ENCODE measurements at regions not wholly inside any gene's neighbourhood (a gene's known extent, or its start where the extent isn't known, plus 50 kb on each side); places are given as distances from the start of the nearest gene placed in this dataset.
A peak's percentile ranks its signal among the peaks of the same experiment; 100 is the strongest.

DNA sequence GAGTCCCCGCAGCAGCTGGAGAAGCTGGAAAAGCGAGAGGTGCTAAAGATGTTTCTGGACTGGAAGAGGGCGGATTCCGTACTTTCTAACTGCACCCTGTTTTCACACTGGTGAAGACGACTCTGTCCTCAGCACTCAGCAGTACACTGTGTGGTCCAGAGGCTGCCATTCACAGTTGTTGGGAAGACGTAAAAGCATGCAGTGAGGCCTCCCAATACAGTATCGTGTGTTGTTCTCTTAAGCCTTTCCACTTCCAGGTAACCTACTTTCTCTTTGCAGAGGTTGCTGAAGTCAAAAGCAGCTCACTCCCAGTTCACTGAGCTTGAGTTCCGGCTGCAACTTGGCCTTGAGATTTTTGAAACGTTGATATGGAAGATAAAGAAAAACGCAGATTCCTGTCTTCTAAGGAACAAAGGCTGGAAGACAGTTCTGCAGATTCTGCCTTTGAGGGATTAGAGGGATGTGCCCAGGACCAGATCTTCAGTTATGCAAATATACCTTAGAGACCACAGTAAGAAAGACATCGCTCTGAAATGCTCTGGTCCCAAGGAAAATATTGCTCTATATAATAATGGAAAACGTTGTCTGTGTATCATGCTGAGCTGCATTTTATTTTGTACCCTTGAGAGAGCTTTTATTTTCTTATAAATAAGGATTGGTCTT is 540.9 kb downstream of the TRIML1 start:
- Mint-ChIP-seq H3K36me3 (peaks cover 0 to 2% (median 0%) of the 10 kb centered on the region in 3 donors), H3K27me3 (no peaks in the 10 kb centered on the region), H3K27ac (peak overlapping the region in 1 of 8 donors; percentile 27), H3K4me3 (no peak overlapping the region), H3K4me1 (no peaks in the 10 kb centered on the region), H3K9me3 (peaks cover 11 to 28% (median 20%) of the 10 kb centered on the region in 5 donors)
- ChIA-PET POLR2A (no interaction called here), CTCF (no interaction called here)
- no peaks in the 10 kb centered on the region for H3K4me1 ChIP-seq (ENCODE audit: insufficient read depth, low read length)
- H3K27me3 ChIP-seq (ENCODE audit: insufficient read depth, low read length, poor library complexity, severe bottlenecking), result no peaks in the 10 kb centered on the region
- no peak for DNase-seq
- no peak overlapping the region for H3K27ac ChIP-seq (ENCODE audit: low read depth, low read length)
- no peaks in the 10 kb centered on the region for H3K9me3 ChIP-seq (ENCODE audit: low read length)
- H3K36me3 ChIP-seq (ENCODE audit: insufficient read depth, low read length), result no peaks in the 10 kb centered on the region
- no peak overlapping the region for H3K4me3 ChIP-seq (ENCODE audit: low read length)

DNA sequence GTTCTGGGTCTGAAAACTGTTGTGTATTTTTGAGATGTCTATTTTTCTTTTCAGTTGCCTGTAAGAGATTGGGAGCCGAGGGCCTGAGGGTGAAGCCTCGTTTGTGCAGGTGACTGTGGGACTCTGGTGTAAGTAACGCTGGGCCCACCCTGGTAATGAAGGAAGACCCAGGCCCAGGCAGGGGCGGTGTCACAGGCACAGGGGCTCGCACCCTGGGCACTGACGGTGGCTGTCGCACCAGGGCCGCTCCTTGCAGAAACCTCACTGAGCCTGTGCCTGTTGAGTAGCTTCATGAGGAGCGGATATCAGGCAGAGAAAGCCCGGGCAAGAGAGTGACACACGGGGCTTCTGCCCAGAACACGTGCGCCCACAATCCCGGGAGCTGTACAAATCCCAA is 541.4 kb downstream of the TRIML1 start:
- H3K27ac Mint-ChIP-seq, result peak overlapping the region in 1 of 8 donors; percentile 27
- Histone ChIP-seq H3K4me3 (ENCODE audit: low read length) (no peak overlapping the region), H3K36me3 (ENCODE audit: insufficient read depth, low read length) (no peaks in the 10 kb centered on the region), H3K27me3 (ENCODE audit: insufficient read depth, low read length, poor library complexity, severe bottlenecking) (no peaks in the 10 kb centered on the region), H3K27ac (ENCODE audit: low read depth, low read length) (no peak overlapping the region), H3K4me1 (ENCODE audit: insufficient read depth, low read length) (no peaks in the 10 kb centered on the region), H3K9me3 (ENCODE audit: low read length) (no peaks in the 10 kb centered on the region)
- ChIA-PET POLR2A (no interaction called here), CTCF (no interaction called here)
- DNase-seq, result no peak
- no peaks in the 10 kb centered on the region for H3K27me3 Mint-ChIP-seq
- no peaks in the 10 kb centered on the region for H3K4me1 Mint-ChIP-seq
- H3K9me3 Mint-ChIP-seq, result peaks cover 6 to 23% (median 17%) of the 10 kb centered on the region in 5 donors
- H3K4me3 Mint-ChIP-seq, result no peak overlapping the region
- H3K36me3 Mint-ChIP-seq, result peaks cover 0 to 2% (median 0%) of the 10 kb centered on the region in 3 donors

DNA sequence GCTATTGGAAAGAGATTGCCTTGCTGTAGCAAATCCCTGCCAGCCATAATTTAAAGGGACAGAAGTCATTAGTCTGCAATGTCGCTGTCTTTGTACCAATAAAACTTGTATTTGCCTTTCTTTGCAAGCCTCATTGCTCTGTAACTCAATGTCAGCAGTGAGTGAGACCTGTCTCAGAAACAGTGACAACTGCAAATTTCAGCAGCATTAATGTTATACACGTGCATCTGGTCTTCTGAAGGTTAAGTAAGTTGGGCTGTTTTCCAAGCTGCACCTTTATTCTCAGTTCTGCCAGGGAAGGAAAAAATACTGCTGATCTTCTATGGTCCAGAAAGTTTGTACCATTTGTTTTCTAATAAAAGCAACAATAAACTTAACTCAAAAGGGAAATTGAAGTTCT is 543.1 kb downstream of the TRIML1 start:
- peaks cover 10 to 22% (median 19%) of the 10 kb centered on the region in 5 donors for H3K9me3 Mint-ChIP-seq
- DNase-seq, result no peak
- H3K36me3 ChIP-seq (ENCODE audit: insufficient read depth, low read length), result no peaks in the 10 kb centered on the region
- no peaks in the 10 kb centered on the region for H3K4me1 ChIP-seq (ENCODE audit: insufficient read depth, low read length)
- H3K27ac ChIP-seq (ENCODE audit: low read depth, low read length), result no peak overlapping the region
- H3K9me3 ChIP-seq (ENCODE audit: low read length), result no peaks in the 10 kb centered on the region
- H3K36me3 Mint-ChIP-seq, result peaks cover 0 to 2% (median 0%) of the 10 kb centered on the region in 3 donors
- H3K27me3 ChIP-seq (ENCODE audit: insufficient read depth, low read length, poor library complexity, severe bottlenecking), result no peaks in the 10 kb centered on the region
- H3K4me1 Mint-ChIP-seq, result no peaks in the 10 kb centered on the region
- H3K27ac Mint-ChIP-seq, result no peak overlapping the region
- ChIA-PET POLR2A (no interaction called here), CTCF (no interaction called here)
- H3K4me3 ChIP-seq (ENCODE audit: low read length), result no peak overlapping the region
- no peaks in the 10 kb centered on the region for H3K27me3 Mint-ChIP-seq
- no peak overlapping the region for H3K4me3 Mint-ChIP-seq

DNA sequence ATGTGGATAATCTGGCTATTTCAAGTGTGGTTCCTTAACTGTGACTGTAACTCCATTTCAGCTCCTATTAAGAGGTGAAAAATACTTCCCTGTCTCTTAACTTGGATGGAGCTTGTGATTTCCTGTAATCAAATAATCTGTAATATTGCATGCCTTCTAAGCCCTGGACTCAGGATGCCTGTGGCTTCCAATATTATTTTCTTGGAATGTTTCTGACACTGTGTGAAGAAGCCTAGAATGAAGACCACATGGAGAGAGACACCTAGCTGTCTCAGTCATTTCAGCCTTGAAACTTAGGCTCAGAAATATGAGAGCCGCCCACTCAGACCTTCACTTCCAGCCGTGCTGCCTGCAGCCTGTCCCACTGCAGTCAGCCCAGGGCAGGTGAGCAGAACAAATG is 544.3 kb downstream of the TRIML1 start:
- Histone ChIP-seq H3K4me3 (ENCODE audit: low read length) (no peak overlapping the region), H3K9me3 (ENCODE audit: low read length) (no peaks in the 10 kb centered on the region), H3K36me3 (ENCODE audit: insufficient read depth, low read length) (no peaks in the 10 kb centered on the region), H3K27me3 (ENCODE audit: insufficient read depth, low read length, poor library complexity, severe bottlenecking) (no peaks in the 10 kb centered on the region), H3K4me1 (ENCODE audit: insufficient read depth, low read length) (no peaks in the 10 kb centered on the region), H3K27ac (ENCODE audit: low read depth, low read length) (no peak overlapping the region)
- CTCF ChIA-PET, result no interaction called here
- H3K4me1 Mint-ChIP-seq, result no peaks in the 10 kb centered on the region
- no peak overlapping the region for H3K4me3 Mint-ChIP-seq
- no peaks in the 10 kb centered on the region for H3K36me3 Mint-ChIP-seq
- POLR2A ChIA-PET, result no interaction called here
- DNase-seq, result no peak
- no peak overlapping the region for H3K27ac Mint-ChIP-seq
- peaks cover 9 to 20% (median 15%) of the 10 kb centered on the region in 5 donors for H3K9me3 Mint-ChIP-seq
- no peaks in the 10 kb centered on the region for H3K27me3 Mint-ChIP-seq

GRCh38 chr4:188688956-188689355 is 549.7 kb downstream of the TRIML1 start:
- Histone ChIP-seq H3K4me1 (ENCODE audit: insufficient read depth, low read length) (no peaks in the 10 kb centered on the region), H3K27ac (ENCODE audit: low read depth, low read length) (no peak overlapping the region), H3K9me3 (ENCODE audit: low read length) (no peaks in the 10 kb centered on the region), H3K36me3 (ENCODE audit: insufficient read depth, low read length) (no peaks in the 10 kb centered on the region), H3K4me3 (ENCODE audit: low read length) (no peak overlapping the region), H3K27me3 (ENCODE audit: insufficient read depth, low read length, poor library complexity, severe bottlenecking) (no peaks in the 10 kb centered on the region)
- Mint-ChIP-seq H3K27ac (no peak overlapping the region), H3K27me3 (no peaks in the 10 kb centered on the region), H3K4me3 (no peak overlapping the region), H3K9me3 (peaks cover 2 to 15% (median 9%) of the 10 kb centered on the region in 5 donors), H3K4me1 (no peaks in the 10 kb centered on the region), H3K36me3 (no peaks in the 10 kb centered on the region)
- ChIA-PET CTCF (no interaction called here), POLR2A (no interaction called here)
- DNase-seq, result no peak

DNA sequence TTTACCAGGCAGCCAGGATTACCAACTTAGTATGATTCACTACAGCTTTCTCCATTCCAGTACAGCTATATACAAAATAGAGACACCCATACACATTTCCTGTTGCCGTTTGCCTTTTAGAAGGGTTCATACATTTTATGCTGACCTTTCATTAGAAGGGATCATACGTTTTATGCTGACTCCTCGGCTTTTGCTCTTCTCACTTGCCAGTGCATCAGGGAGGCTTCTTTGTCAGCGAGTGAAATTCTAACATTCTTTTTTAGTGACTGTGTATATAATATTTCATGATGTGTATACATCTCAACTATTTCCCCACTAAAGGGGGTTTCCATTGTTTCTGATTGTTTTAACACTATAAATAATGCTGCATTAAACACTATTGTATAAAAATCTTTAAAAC is 552.6 kb downstream of the TRIML1 start:
- H3K27ac Mint-ChIP-seq, result no peak overlapping the region
- no peak overlapping the region for H3K4me3 ChIP-seq (ENCODE audit: low read length)
- no peaks in the 10 kb centered on the region for H3K9me3 ChIP-seq (ENCODE audit: low read length)
- no peaks in the 10 kb centered on the region for H3K36me3 ChIP-seq (ENCODE audit: insufficient read depth, low read length)
- H3K36me3 Mint-ChIP-seq, result no peaks in the 10 kb centered on the region
- H3K4me1 ChIP-seq (ENCODE audit: insufficient read depth, low read length), result no peaks in the 10 kb centered on the region
- H3K27ac ChIP-seq (ENCODE audit: low read depth, low read length), result no peak overlapping the region
- H3K4me3 Mint-ChIP-seq, result no peak overlapping the region
- POLR2A ChIA-PET, result no interaction called here
- no peak for DNase-seq
- CTCF ChIA-PET, result no interaction called here
- H3K4me1 Mint-ChIP-seq, result no peaks in the 10 kb centered on the region
- no peaks in the 10 kb centered on the region for H3K27me3 Mint-ChIP-seq
- H3K27me3 ChIP-seq (ENCODE audit: insufficient read depth, low read length, poor library complexity, severe bottlenecking), result no peaks in the 10 kb centered on the region
- H3K9me3 Mint-ChIP-seq, result peaks cover 5 to 18% (median 8%) of the 10 kb centered on the region in 5 donors

DNA sequence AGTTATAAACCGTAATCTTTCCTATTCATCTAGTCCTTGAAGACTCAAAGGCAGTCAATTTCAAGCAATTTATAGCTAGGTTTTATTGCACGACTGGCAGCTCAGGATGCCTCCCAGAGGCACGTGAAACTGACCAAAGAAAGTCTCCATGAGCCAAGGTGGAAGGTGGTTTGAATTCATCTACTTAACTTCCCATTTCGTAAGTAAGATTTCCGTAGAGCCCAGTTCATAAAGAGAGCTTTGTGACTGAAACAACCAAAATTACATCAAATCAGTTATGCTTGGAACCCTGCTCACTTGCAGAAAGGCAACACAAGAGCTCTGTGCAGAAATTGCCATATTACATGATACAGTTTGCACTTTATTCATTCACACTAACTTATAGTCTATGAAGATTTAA is 556.0 kb downstream of the TRIML1 start:
- H3K4me3 ChIP-seq (ENCODE audit: low read length), result no peak overlapping the region
- no peaks in the 10 kb centered on the region for H3K4me1 ChIP-seq (ENCODE audit: insufficient read depth, low read length)
- H3K36me3 ChIP-seq (ENCODE audit: insufficient read depth, low read length), result no peaks in the 10 kb centered on the region
- peaks cover 0 to 1% of the 10 kb centered on the region in 2 donors for H3K27me3 Mint-ChIP-seq
- no peak overlapping the region for H3K27ac ChIP-seq (ENCODE audit: low read depth, low read length)
- H3K27me3 ChIP-seq (ENCODE audit: insufficient read depth, low read length, poor library complexity, severe bottlenecking), result no peaks in the 10 kb centered on the region
- no peaks in the 10 kb centered on the region for H3K9me3 ChIP-seq (ENCODE audit: low read length)
- no peak overlapping the region for H3K27ac Mint-ChIP-seq
- CTCF ChIA-PET, result no interaction called here
- DNase-seq, result no peak
- no peaks in the 10 kb centered on the region for H3K36me3 Mint-ChIP-seq
- H3K4me3 Mint-ChIP-seq, result no peak overlapping the region
- peaks cover 0 to 14% (median 7%) of the 10 kb centered on the region in 5 donors for H3K9me3 Mint-ChIP-seq
- POLR2A ChIA-PET, result no interaction called here
- no peaks in the 10 kb centered on the region for H3K4me1 Mint-ChIP-seq

- DNase-seq, result no peak
- Mint-ChIP-seq H3K4me3 (no peak overlapping the region), H3K27ac (no peak overlapping the region), H3K27me3 (peaks cover 0 to 1% of the 10 kb centered on the region in 2 donors), H3K4me1 (no peaks in the 10 kb centered on the region), H3K9me3 (peaks cover 0 to 14% (median 7%) of the 10 kb centered on the region in 5 donors), H3K36me3 (no peaks in the 10 kb centered on the region)
- H3K4me1 ChIP-seq (ENCODE audit: insufficient read depth, low read length), result no peaks in the 10 kb centered on the region
- no peak overlapping the region for H3K4me3 ChIP-seq (ENCODE audit: low read length)
- no peaks in the 10 kb centered on the region for H3K27me3 ChIP-seq (ENCODE audit: insufficient read depth, low read length, poor library complexity, severe bottlenecking)
- no peaks in the 10 kb centered on the region for H3K36me3 ChIP-seq (ENCODE audit: insufficient read depth, low read length)
- CTCF ChIA-PET, result no interaction called here
- no peak overlapping the region for H3K27ac ChIP-seq (ENCODE audit: low read depth, low read length)
- POLR2A ChIA-PET, result no interaction called here
- H3K9me3 ChIP-seq (ENCODE audit: low read length), result no peaks in the 10 kb centered on the region
Observed at GRCh38 chr4:188697243-188697642, 558.0 kb downstream of the TRIML1 start.

- no peaks in the 10 kb centered on the region for H3K9me3 ChIP-seq (ENCODE audit: low read length)
- no peak overlapping the region for H3K4me3 ChIP-seq (ENCODE audit: low read length)
- DNase-seq, result no peak
- H3K36me3 ChIP-seq (ENCODE audit: insufficient read depth, low read length), result no peaks in the 10 kb centered on the region
- H3K27me3 Mint-ChIP-seq, result peaks cover 0 to 1% of the 10 kb centered on the region in 2 donors
- H3K4me3 Mint-ChIP-seq, result no peak overlapping the region
- no peaks in the 10 kb centered on the region for H3K4me1 Mint-ChIP-seq
- H3K9me3 Mint-ChIP-seq, result peaks cover 4 to 19% (median 12%) of the 10 kb centered on the region in 5 donors
- ChIA-PET POLR2A (no interaction called here), CTCF (no interaction called here)
- H3K36me3 Mint-ChIP-seq, result no peaks in the 10 kb centered on the region
- H3K4me1 ChIP-seq (ENCODE audit: insufficient read depth, low read length), result no peaks in the 10 kb centered on the region
- no peak overlapping the region for H3K27ac ChIP-seq (ENCODE audit: low read depth, low read length)
- no peaks in the 10 kb centered on the region for H3K27me3 ChIP-seq (ENCODE audit: insufficient read depth, low read length, poor library complexity, severe bottlenecking)
- no peak overlapping the region for H3K27ac Mint-ChIP-seq
Observed at GRCh38 chr4:188701952-188702351, 562.7 kb downstream of the TRIML1 start.

Data from CD8-positive, alpha-beta memory T cell (primary cell).